HUES6 (cell line): ENCODE measurements at regions not wholly inside any gene's neighbourhood (a gene's known extent, or its start where the extent isn't known, plus 50 kb on each side); places are given as distances from the start of the nearest gene placed in this dataset.

Experiments used
- H3K27ac ChIP-seq: 2 replicates; pipeline ENCODE4 v1.7.0; 2013; ENCODE audit warnings: low read depth, mild to moderate bottlenecking, low read length, inconsistent platforms
- H3K27me3 ChIP-seq: 2 replicates; pipeline ENCODE4 v1.6.1; 2013; ENCODE audit warnings: low read length; ENCODE audit not compliant: control insufficient read depth, insufficient read depth
- H3K36me3 ChIP-seq: 2 replicates; pipeline ENCODE4 v1.6.1; 2013; ENCODE audit warnings: low read length; ENCODE audit not compliant: control insufficient read depth, insufficient read depth
- H3K4me1 ChIP-seq: 2 replicates; pipeline ENCODE4 v1.6.1; 2013; ENCODE audit warnings: low read length; ENCODE audit not compliant: control insufficient read depth, insufficient read depth
- H3K4me3 ChIP-seq: 2 replicates; pipeline ENCODE4 v1.5.1; 2013; ENCODE audit warnings: low read depth, low read length
- H3K9ac ChIP-seq: one replicate; pipeline ENCODE4 v1.6.1; 2013; ENCODE audit warnings: mild to moderate bottlenecking, low read length
- H3K9me3 ChIP-seq: 2 replicates; pipeline ENCODE4 v1.6.1; 2013; ENCODE audit warnings: low read depth, low read length; ENCODE audit not compliant: control insufficient read depth, insufficient read depth

DNA sequence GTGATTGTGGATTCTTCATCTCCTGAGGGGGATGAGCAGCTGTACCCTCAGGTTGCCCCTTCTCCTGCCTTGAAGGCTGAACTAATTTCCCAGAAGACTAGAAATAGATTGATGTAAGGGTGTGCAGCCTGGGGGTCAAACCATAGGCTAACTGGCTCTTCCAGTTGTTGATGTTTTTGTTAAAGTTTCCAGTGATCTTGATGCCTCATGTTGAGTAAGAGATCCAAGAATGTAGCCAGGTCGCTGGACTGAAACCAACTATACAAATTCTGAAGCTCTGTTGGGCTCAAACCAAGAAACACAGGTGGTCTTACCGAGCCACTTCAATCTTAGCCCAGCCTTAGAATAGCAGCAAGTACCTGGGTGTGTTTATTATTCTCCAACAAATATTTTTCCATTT, 391.8 kb downstream of the KLF5 start:
- Histone ChIP-seq H3K9ac (no peak overlapping the region), H3K4me1 (no peaks in the 10 kb centered on the region)

DNA sequence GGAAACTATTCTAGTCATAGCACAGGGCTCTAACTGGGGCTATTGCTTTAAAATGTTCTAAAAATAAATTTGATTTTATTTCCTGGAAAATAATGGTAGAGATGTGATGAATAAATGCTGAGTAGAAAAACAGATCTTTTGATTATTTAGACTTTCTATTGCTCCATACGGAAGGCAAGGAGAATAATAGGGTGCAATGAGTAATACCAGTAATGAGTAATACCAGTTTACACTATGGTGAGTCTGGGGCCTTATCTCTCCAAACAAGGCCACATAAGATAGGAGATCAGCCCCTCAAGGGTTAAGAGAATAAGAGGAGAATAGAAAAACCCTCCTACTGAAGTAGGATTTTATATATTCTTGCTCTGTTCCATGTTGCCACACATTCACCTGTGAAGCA, 390.4 kb downstream of the KLF5 start:
- Histone ChIP-seq H3K27ac (no peak overlapping the region), H3K36me3 (no peaks in the 10 kb centered on the region), H3K9ac (no peak overlapping the region), H3K27me3 (no peaks in the 10 kb centered on the region), H3K9me3 (peaks cover 10% of the 10 kb centered on the region), H3K4me1 (no peaks in the 10 kb centered on the region), H3K4me3 (no peak overlapping the region)

More for the DNA sequence above, 391.8 kb downstream of the KLF5 start:
- Histone ChIP-seq H3K4me3 (no peak overlapping the region), H3K27ac (no peak overlapping the region), H3K9me3 (peaks cover 6% of the 10 kb centered on the region; the same call in 1 of the 2 replicates), H3K27me3 (no peaks in the 10 kb centered on the region), H3K36me3 (no peaks in the 10 kb centered on the region)

DNA sequence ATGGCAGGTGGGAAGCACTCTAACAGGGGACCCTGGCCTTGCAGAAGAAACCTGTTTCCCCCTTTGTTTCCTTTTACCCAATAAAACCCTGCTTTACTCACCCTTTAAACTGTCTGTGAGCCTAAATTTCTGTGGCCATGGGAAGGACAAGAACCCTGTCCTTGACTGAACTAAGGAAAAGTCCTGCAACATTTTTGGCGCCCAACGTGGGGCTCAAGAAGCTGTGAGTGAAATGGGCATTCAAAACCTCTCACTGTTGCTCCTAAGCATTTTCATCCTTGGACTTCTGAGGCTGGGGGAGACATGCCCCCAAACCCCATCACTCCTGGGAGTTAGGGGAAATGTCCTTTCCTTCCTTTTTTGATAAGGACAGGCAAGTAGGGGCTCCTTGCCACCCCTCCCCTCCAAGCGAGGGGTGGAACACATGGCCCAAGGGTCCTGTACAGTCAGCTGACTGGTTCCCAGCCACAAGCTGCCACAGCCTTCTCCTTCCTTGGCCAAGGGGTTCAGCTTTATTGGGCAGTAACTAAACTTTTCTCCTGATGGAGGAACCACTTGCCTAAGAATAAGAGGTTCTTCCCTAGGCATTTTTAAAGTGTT, 381.6 kb downstream of the KLF5 start:
- Histone ChIP-seq H3K27ac (no peak overlapping the region), H3K9me3 (peaks cover 71% of the 10 kb centered on the region), H3K27me3 (no peaks in the 10 kb centered on the region), H3K9ac (no peak overlapping the region), H3K4me1 (no peaks in the 10 kb centered on the region), H3K4me3 (no peak overlapping the region), H3K36me3 (no peaks in the 10 kb centered on the region)

DNA sequence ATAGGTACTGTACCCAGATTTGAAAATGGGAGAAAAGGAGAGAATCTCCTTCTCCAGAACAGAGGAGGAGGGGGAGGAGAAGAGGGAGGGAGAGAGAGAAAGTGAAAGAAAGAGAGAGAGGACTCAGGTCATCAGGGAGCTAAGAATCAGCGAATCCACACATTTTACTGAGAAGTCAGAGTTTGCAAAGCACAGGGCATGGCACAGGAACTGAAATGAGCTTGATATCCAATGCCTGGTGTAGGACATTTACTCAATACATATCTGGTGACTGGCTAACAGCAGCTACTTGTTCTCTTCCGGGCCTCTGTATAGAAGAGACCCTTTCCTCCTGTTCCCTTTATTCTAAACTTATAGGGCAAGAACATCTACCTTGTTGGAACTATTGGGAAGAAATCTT, 375.1 kb downstream of the KLF5 start:
- no peak overlapping the region for H3K4me3 ChIP-seq
- no peaks in the 10 kb centered on the region for H3K36me3 ChIP-seq
- no peak overlapping the region for H3K27ac ChIP-seq

DNA sequence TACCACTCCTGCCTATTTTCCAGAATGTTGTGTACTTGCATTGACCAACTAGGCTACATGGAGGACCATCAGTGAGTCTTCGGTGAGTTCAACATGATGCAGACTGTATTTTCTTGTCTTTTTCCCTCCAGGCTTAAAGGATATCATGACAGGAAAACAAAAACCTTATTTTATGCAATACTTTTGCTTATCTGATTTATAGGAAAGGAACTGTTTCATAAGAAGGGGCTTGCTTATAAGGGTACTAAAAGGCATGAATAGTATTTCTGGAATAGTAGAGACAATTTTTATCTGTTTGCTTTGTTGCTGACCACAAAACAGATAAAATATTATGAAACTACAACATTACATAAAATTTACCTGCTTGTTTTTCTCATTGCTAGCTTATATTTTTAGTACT, 374.7 kb downstream of the KLF5 start:
- Histone ChIP-seq H3K9me3 (peaks cover 20% of the 10 kb centered on the region), H3K9ac (no peak overlapping the region), H3K4me3 (no peak overlapping the region), H3K27me3 (no peaks in the 10 kb centered on the region), H3K4me1 (no peaks in the 10 kb centered on the region), H3K36me3 (no peaks in the 10 kb centered on the region), H3K27ac (no peak overlapping the region)

More for the DNA sequence above, 375.1 kb downstream of the KLF5 start:
- no peaks in the 10 kb centered on the region for H3K27me3 ChIP-seq
- no peak overlapping the region for H3K9ac ChIP-seq
- H3K4me1 ChIP-seq = no peaks in the 10 kb centered on the region
- H3K9me3 ChIP-seq = peaks cover 24% of the 10 kb centered on the region

DNA sequence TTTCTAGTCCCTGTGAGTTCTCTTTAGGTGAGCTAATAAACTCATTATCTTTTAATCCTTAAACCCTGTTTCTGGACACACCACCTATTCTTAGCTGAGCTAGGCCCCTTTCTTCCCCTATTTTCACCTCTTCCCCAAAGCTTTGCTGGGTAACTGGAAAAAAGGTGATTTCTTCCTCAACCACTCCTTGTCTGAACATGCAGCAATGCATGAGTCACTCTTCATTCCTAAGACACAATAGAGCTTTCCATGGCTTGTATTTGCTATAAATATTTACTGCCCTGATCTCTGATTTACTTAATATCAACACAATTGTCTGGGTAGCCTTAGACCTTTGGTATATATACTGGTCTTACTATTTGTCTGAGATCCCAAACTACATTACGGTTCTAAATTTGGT, 370.9 kb downstream of the KLF5 start:
- H3K27ac ChIP-seq = no peak overlapping the region
- H3K4me3 ChIP-seq = no peak overlapping the region
- no peaks in the 10 kb centered on the region for H3K9me3 ChIP-seq
- no peak overlapping the region for H3K9ac ChIP-seq
- H3K27me3 ChIP-seq = no peaks in the 10 kb centered on the region
- no peaks in the 10 kb centered on the region for H3K36me3 ChIP-seq
- H3K4me1 ChIP-seq = no peaks in the 10 kb centered on the region

DNA sequence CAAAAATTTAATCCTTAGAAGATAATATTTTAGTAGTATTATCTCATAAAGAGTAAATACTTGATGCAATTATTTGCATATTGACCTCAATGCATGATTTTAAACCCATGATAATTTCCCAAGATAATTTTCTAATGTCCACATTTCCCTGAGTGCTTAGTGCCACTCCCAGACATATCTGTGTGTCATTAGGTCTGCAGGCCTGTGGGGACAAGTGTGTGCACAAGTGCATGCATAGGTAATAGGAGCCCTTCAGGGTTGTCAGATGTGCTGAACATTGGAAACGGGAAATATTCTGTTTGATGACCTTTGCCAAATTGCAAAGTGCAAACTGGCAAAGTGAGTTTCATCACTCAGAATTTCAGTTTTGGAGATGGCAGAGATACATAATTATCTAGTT, 369.9 kb downstream of the KLF5 start:
- Histone ChIP-seq H3K36me3 (no peaks in the 10 kb centered on the region), H3K9ac (no peak overlapping the region), H3K9me3 (no peaks in the 10 kb centered on the region), H3K27me3 (no peaks in the 10 kb centered on the region), H3K4me1 (no peaks in the 10 kb centered on the region), H3K4me3 (no peak overlapping the region), H3K27ac (no peak overlapping the region)

DNA sequence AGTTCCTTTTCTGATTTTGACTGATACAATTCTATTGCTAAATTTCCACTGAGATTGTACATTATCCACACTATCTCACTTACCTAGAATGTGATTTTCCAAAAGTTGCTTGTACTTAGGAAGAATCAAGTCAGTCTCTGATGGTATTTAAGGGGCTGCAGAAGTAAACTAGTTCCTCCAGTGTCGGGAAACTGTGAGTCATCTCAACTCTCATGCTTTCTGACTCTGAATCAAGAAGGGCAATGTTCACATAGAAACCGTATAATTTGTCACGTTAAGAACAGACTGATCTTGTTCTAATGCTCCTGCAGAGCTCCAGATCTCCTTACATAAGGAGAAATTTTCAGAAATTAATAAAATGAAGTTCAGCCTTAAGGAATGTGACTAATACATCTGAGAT, 369.3 kb downstream of the KLF5 start:
- no peak overlapping the region for H3K27ac ChIP-seq

DNA sequence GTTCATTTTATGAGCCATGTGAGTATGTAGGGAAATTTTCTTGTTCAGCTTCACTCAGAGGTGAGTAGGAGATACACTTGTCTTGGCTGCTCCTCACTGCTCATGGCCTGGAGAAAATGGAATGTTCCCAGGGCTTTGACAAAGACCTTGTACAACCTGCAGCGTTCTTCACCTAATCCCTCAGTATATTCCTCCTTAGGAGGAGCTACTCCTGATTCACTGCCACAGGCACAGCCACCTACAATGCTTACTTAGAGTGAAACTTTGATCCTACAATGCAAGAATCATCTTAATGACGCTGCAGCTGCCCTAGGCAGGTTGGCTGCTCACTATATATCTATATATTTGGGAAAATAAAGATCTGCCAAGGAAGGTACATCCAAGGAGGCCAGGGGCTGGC, 364.2 kb downstream of the KLF5 start:
- Histone ChIP-seq H3K27ac (no peak overlapping the region), H3K9ac (no peak overlapping the region), H3K36me3 (no peaks in the 10 kb centered on the region), H3K27me3 (no peaks in the 10 kb centered on the region), H3K4me1 (no peaks in the 10 kb centered on the region), H3K4me3 (no peak overlapping the region), H3K9me3 (no peaks in the 10 kb centered on the region)

More for the DNA sequence above, 369.3 kb downstream of the KLF5 start:
- H3K36me3 ChIP-seq = no peaks in the 10 kb centered on the region
- H3K4me3 ChIP-seq = no peak overlapping the region
- no peaks in the 10 kb centered on the region for H3K9me3 ChIP-seq
- no peak overlapping the region for H3K9ac ChIP-seq
- no peaks in the 10 kb centered on the region for H3K4me1 ChIP-seq
- H3K27me3 ChIP-seq = no peaks in the 10 kb centered on the region

DNA sequence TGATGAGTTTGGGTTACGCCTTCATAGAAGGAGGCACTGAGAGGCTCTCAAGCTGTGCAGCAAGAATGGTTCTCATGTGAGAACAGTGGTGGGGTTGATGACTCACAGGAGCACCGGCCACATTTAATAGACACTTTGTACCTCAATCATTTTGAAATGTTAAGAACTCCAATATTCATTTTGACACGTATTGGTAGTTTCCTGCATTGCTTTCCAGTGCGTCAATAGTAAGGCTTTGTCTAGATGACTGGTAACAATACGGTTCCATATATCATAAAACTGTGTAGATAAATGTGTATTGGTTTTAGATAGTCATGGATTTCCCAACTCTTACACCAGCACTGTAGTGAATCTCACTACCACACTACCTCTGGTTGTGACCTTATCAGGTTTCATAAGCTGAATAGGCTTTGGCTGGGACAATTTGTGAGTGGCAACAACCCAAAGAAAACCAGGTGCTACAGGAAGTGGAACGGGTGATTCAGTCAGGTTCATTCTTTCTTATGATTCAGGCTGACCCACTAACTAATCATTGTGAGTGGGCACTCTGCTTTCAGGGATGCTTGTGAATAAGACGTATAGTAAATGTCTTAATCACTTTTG, 362.6 kb downstream of the KLF5 start:
- Histone ChIP-seq H3K27ac (no peak overlapping the region), H3K4me1 (no peaks in the 10 kb centered on the region), H3K9ac (no peak overlapping the region), H3K27me3 (no peaks in the 10 kb centered on the region), H3K9me3 (no peaks in the 10 kb centered on the region), H3K36me3 (no peaks in the 10 kb centered on the region), H3K4me3 (no peak overlapping the region)

DNA sequence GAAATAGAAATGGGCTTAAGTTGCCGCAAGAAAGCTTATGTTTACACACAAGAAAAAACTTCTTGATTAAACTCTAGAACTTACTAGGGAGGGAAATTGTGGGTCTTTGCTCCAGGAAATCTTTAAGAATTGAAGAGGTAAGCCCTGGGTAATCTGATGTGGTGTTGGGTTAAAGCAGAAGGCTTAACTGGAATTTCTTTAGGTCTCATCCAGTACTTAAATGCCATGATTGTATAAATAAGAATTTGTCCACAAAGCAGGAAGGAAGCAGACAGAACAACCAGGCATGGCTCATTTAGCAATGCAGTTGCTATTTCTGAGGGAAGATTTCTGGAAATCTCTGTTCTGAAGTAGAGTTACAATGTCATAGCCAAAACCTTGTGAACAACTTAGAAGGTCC, 360.4 kb downstream of the KLF5 start:
- Histone ChIP-seq H3K4me1 (no peaks in the 10 kb centered on the region), H3K9ac (no peak overlapping the region), H3K27me3 (no peaks in the 10 kb centered on the region), H3K4me3 (no peak overlapping the region), H3K9me3 (no peaks in the 10 kb centered on the region), H3K27ac (no peak overlapping the region), H3K36me3 (no peaks in the 10 kb centered on the region)
